ENCODE measurements at regions not wholly inside any gene's neighbourhood (a gene's known extent, or its start where the extent isn't known, plus 50 kb on each side); places are given as distances from the start of the nearest gene placed in this dataset.

GRCh38 chr6:105748737-105749161, 337.4 kb upstream of the PRDM1 start:
- H3K4me3 ChIP-seq (ENCODE audit: insufficient read depth, low read depth, low read length) = no peak overlapping the region
- H3K4me3 Mint-ChIP-seq (ENCODE audit: unreplicated experiment) = no peak overlapping the region
- H3K27ac ChIP-seq (ENCODE audit: low read depth, low read length) = no peak overlapping the region
- no peaks in the 10 kb centered on the region for H3K27me3 ChIP-seq (ENCODE audit: insufficient read depth, low read length)
- no peaks in the 10 kb centered on the region for H3K27me3 Mint-ChIP-seq (ENCODE audit: low read depth, unreplicated experiment)
- no peak overlapping the region for H3K27ac Mint-ChIP-seq (ENCODE audit: unreplicated experiment)
- TF ChIP-seq EZH2 (IDR thresholded peaks at IDR 0.05; ENCODE audit: insufficient read depth, low read length) (no peak), CTCF (IDR thresholded peaks at IDR 0.05; ENCODE audit: insufficient read depth, low read depth, low read length) (no peak)
- FAIRE-seq = no peak
- H4K20me1 ChIP-seq (ENCODE audit: insufficient read depth, low read length) = no peaks in the 10 kb centered on the region
- no peaks in the 10 kb centered on the region for H3K4me1 ChIP-seq (ENCODE audit: insufficient read depth, low read length)
- DNase-seq (ENCODE audit: low read depth) = peak; percentile 63
- H3K4me1 Mint-ChIP-seq (ENCODE audit: low read depth, unreplicated experiment) = peaks cover 10% of the 10 kb centered on the region
- no peaks in the 10 kb centered on the region for H3K36me3 Mint-ChIP-seq (ENCODE audit: low read depth, unreplicated experiment)
- H3K79me2 ChIP-seq (ENCODE audit: insufficient read depth, low read length) = no peaks in the 10 kb centered on the region
- peak overlapping the region; percentile 36 for H2AFZ ChIP-seq (ENCODE audit: low read depth, low read length)
- peak overlapping the region; percentile 6 for H3K4me2 ChIP-seq (ENCODE audit: low read length)
- H3K9ac ChIP-seq (ENCODE audit: low read length) = no peak overlapping the region
- no peaks in the 10 kb centered on the region for H3K9me3 Mint-ChIP-seq (ENCODE audit: unreplicated experiment)
- H3K36me3 ChIP-seq (ENCODE audit: insufficient read depth, low read length) = no peaks in the 10 kb centered on the region
- no peaks in the 10 kb centered on the region for H3K9me3 ChIP-seq (ENCODE audit: insufficient read depth, low read depth, low read length)

GRCh38 chr6:105747823-105748405, 338.2 kb upstream of the PRDM1 start:
- no peaks in the 10 kb centered on the region for H3K9me3 Mint-ChIP-seq (ENCODE audit: unreplicated experiment)
- no peak for DNase-seq (ENCODE audit: low read depth)
- no peaks in the 10 kb centered on the region for H3K9me3 ChIP-seq (ENCODE audit: insufficient read depth, low read depth, low read length)
- peaks cover 10% of the 10 kb centered on the region for H3K4me1 Mint-ChIP-seq (ENCODE audit: low read depth, unreplicated experiment)
- no peak for TF ChIP-seq EZH2 (IDR thresholded peaks at IDR 0.05; ENCODE audit: insufficient read depth, low read length)
- TF ChIP-seq CTCF (IDR thresholded peaks at IDR 0.05; ENCODE audit: insufficient read depth, low read depth, low read length) = no peak
- no peak overlapping the region for H3K4me2 ChIP-seq (ENCODE audit: low read length)
- H2AFZ ChIP-seq (ENCODE audit: low read depth, low read length) = no peak overlapping the region
- no peaks in the 10 kb centered on the region for H3K4me1 ChIP-seq (ENCODE audit: insufficient read depth, low read length)
- no peaks in the 10 kb centered on the region for H3K27me3 Mint-ChIP-seq (ENCODE audit: low read depth, unreplicated experiment)
- H3K4me3 ChIP-seq (ENCODE audit: insufficient read depth, low read depth, low read length) = no peak overlapping the region
- H3K36me3 ChIP-seq (ENCODE audit: insufficient read depth, low read length) = no peaks in the 10 kb centered on the region
- no peak overlapping the region for H3K9ac ChIP-seq (ENCODE audit: low read length)
- H3K27ac ChIP-seq (ENCODE audit: low read depth, low read length) = no peak overlapping the region
- no peaks in the 10 kb centered on the region for H4K20me1 ChIP-seq (ENCODE audit: insufficient read depth, low read length)
- no peak for FAIRE-seq
- H3K36me3 Mint-ChIP-seq (ENCODE audit: low read depth, unreplicated experiment) = peaks cover 2% of the 10 kb centered on the region
- no peak overlapping the region for H3K4me3 Mint-ChIP-seq (ENCODE audit: unreplicated experiment)
- no peaks in the 10 kb centered on the region for H3K79me2 ChIP-seq (ENCODE audit: insufficient read depth, low read length)
- H3K27me3 ChIP-seq (ENCODE audit: insufficient read depth, low read length) = no peaks in the 10 kb centered on the region
- no peak overlapping the region for H3K27ac Mint-ChIP-seq (ENCODE audit: unreplicated experiment)

- Mint-ChIP-seq H3K4me3 (ENCODE audit: unreplicated experiment) (no peak overlapping the region), H3K27ac (ENCODE audit: unreplicated experiment) (no peak overlapping the region), H3K36me3 (ENCODE audit: low read depth, unreplicated experiment) (peaks cover 2% of the 10 kb centered on the region), H3K9me3 (ENCODE audit: unreplicated experiment) (no peaks in the 10 kb centered on the region), H3K4me1 (ENCODE audit: low read depth, unreplicated experiment) (peaks cover 10% of the 10 kb centered on the region), H3K27me3 (ENCODE audit: low read depth, unreplicated experiment) (no peaks in the 10 kb centered on the region)
- no peaks in the 10 kb centered on the region for H3K79me2 ChIP-seq (ENCODE audit: insufficient read depth, low read length)
- no peak overlapping the region for H3K27ac ChIP-seq (ENCODE audit: low read depth, low read length)
- FAIRE-seq = no peak
- H3K27me3 ChIP-seq (ENCODE audit: insufficient read depth, low read length) = no peaks in the 10 kb centered on the region
- H3K9me3 ChIP-seq (ENCODE audit: insufficient read depth, low read depth, low read length) = no peaks in the 10 kb centered on the region
- H3K9ac ChIP-seq (ENCODE audit: low read length) = no peak overlapping the region
- H3K4me1 ChIP-seq (ENCODE audit: insufficient read depth, low read length) = no peaks in the 10 kb centered on the region
- no peak overlapping the region for H3K4me2 ChIP-seq (ENCODE audit: low read length)
- no peaks in the 10 kb centered on the region for H3K36me3 ChIP-seq (ENCODE audit: insufficient read depth, low read length)
- H3K4me3 ChIP-seq (ENCODE audit: insufficient read depth, low read depth, low read length) = no peak overlapping the region
- no peak overlapping the region for H2AFZ ChIP-seq (ENCODE audit: low read depth, low read length)
- no peak for DNase-seq (ENCODE audit: low read depth)
- TF ChIP-seq CTCF (IDR thresholded peaks at IDR 0.05; ENCODE audit: insufficient read depth, low read depth, low read length) (no peak), EZH2 (IDR thresholded peaks at IDR 0.05; ENCODE audit: insufficient read depth, low read length) (no peak)
- H4K20me1 ChIP-seq (ENCODE audit: insufficient read depth, low read length) = no peaks in the 10 kb centered on the region
These were observed 339.6 kb upstream of the PRDM1 start for GRCh38 chr6:105746509-105746908.
